HFF-Myc (cell line): ENCODE measurements at regions not wholly inside any gene's neighbourhood (a gene's known extent, or its start where the extent isn't known, plus 50 kb on each side); places are given as distances from the start of the nearest gene placed in this dataset.

ENCODE experiments used
- DNase-seq: peaks from one replicate; pipeline ENCODE4 v3.0.0-alpha.2; 2011; ENCODE audit warnings: low read depth; ENCODE audit errors: extremely low read depth
- H3K4me3 ChIP-seq: replicated peaks from 2 replicates; pipeline ENCODE4 v1.5.1; 2011; ENCODE audit warnings: low read depth, mild to moderate bottlenecking, control low read depth, low read length
- CTCF ChIP-seq: IDR thresholded peaks from 2 replicates; pipeline ENCODE4 v1.5.1; 2012; ENCODE audit warnings: mild to moderate bottlenecking, low read depth, low read length, control low read depth; ENCODE audit errors: missing control alignments

- no peak overlapping the region for H3K4me3 ChIP-seq
- DNase-seq, result no peak
- no peak for TF ChIP-seq CTCF
Measured at GRCh38 chr2:59312029-59312428, 1070.9 kb upstream of the FANCL start.

- DNase-seq, result no peak
- no peak for TF ChIP-seq CTCF
Measured at GRCh38 chr2:59308108-59308507, 1067.0 kb upstream of the FANCL start.

GRCh38 chr2:59307196-59307595, 1066.1 kb upstream of the FANCL start:
- TF ChIP-seq CTCF, result no peak
- H3K4me3 ChIP-seq, result no peak overlapping the region
- DNase-seq, result no peak

More at GRCh38 chr2:59308108-59308507, 1067.0 kb upstream of the FANCL start:
- no peak overlapping the region for H3K4me3 ChIP-seq

- DNase-seq, result no peak
- TF ChIP-seq CTCF, result no peak
- no peak overlapping the region for H3K4me3 ChIP-seq
Measured at GRCh38 chr2:59303272-59303671, 1062.1 kb upstream of the FANCL start.

GRCh38 chr2:59302683-59303082, 1061.6 kb upstream of the FANCL start:
- TF ChIP-seq CTCF, result no peak
- H3K4me3 ChIP-seq, result no peak overlapping the region
- no peak for DNase-seq

- DNase-seq, result peak; percentile 70
- no peak overlapping the region for H3K4me3 ChIP-seq
- peak; percentile 53 for TF ChIP-seq CTCF
Measured at GRCh38 chr2:59301466-59302402, 1060.6 kb upstream of the FANCL start.
